ENCODE measurements at regions not wholly inside any gene's neighbourhood (a gene's known extent, or its start where the extent isn't known, plus 50 kb on each side); places are given as distances from the start of the nearest gene placed in this dataset.

DNA sequence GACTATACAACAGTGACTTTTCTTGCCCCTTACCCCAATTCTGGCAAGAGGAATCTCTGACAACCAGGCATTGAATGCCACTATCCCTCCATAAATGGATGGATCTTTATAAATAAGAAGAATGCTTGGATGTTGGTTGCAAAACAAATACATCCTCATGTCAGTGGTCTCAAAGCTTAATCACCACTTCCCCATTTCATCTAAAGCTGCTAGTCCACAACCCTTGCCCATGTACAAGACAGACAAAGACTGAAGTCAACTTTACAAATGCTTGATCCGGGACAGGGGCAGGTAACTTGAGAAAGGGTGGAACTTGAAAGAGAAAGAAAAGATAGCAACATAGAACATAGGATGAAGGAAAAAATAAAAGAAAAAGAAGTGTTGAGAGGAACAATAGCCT is 540.5 kb upstream of the NOX3 start:
- no peaks in the 10 kb centered on the region for H4K20me1 ChIP-seq (ENCODE audit: insufficient read depth, low read length)
- no peak overlapping the region for H2AK9ac ChIP-seq (replicated peaks; ENCODE audit: low read depth, low read length, poor library complexity)
- in situ Hi-C loops (cut with MboI; ENCODE audit: low sequenced_read_pairs) (no loop called here), dilution Hi-C loops (cut with HindIII; ENCODE audit: low sequenced_read_pairs, unreplicated experiment) (no loop called here), intact Hi-C loops (cut with micrococcal nuclease) (no loop called here)
- no peak overlapping the region for H4K8ac ChIP-seq (ENCODE audit: low read depth in 2 of 2, low read length in 2 of 2)
- no peak overlapping the region for H3K4me2 ChIP-seq (ENCODE audit: low read depth, low read length)
- H4K5ac ChIP-seq (ENCODE audit: low read depth, low read length): no peak overlapping the region
- H3K23ac ChIP-seq (ENCODE audit: low read depth, low read length): no peak overlapping the region
- no peak overlapping the region for H2BK120ac ChIP-seq (ENCODE audit: low read depth, low read length)
- TF ChIP-seq MAFK (IDR thresholded peaks at IDR 0.05; ENCODE audit: low read depth, low read length) (no peak), CEBPB (IDR thresholded peaks at IDR 0.05; ENCODE audit: low read depth, low read length) (no peak), POLR2A (IDR thresholded peaks at IDR 0.05; ENCODE audit: low read depth, low read length) (no peak)
- TF ChIP-seq, protein P1, sequence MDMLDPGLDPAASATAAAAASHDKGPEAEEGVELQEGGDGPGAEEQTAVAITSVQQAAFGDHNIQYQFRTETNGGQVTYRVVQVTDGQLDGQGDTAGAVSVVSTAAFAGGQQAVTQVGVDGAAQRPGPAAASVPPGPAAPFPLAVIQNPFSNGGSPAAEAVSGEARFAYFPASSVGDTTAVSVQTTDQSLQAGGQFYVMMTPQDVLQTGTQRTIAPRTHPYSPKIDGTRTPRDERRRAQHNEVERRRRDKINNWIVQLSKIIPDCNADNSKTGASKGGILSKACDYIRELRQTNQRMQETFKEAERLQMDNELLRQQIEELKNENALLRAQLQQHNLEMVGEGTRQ (IDR thresholded peaks at IDR 0.05; ENCODE audit: low read depth, low read length): no peak
- no peaks in the 10 kb centered on the region for H3K27me3 ChIP-seq (ENCODE audit: control insufficient read depth, insufficient read depth, low read length)
- H3K79me1 ChIP-seq (ENCODE audit: low read depth in 1 of 2, low read length in 2 of 2): no peaks in the 10 kb centered on the region
- H3K9ac ChIP-seq (ENCODE audit: low read depth, low read length): no peak overlapping the region
- no peaks in the 10 kb centered on the region for H3K36me3 ChIP-seq (ENCODE audit: control insufficient read depth, insufficient read depth, low read length)
- H3K9me3 ChIP-seq (ENCODE audit: control insufficient read depth, insufficient read depth, low read length): no peaks in the 10 kb centered on the region
- H3K4ac ChIP-seq (ENCODE audit: low read depth, low read length): no peak overlapping the region
- ATAC-seq (ENCODE audit: low read depth) (no peak), DNase-seq (no peak)
- no peak overlapping the region for H2BK5ac ChIP-seq (ENCODE audit: low read depth, low read length, poor library complexity, severe bottlenecking)
- no peak overlapping the region for H3K4me3 ChIP-seq (ENCODE audit: insufficient read depth, low read depth, low read length)
- no peak overlapping the region for H3K14ac ChIP-seq (replicated peaks; ENCODE audit: low read depth, low read length)
- no peak overlapping the region for H3K27ac ChIP-seq (ENCODE audit: insufficient read depth, low read length)
- H3K9me1 ChIP-seq (ENCODE audit: insufficient read depth, low read length): no peaks in the 10 kb centered on the region
- no peak overlapping the region for H2AFZ ChIP-seq (replicated peaks; ENCODE audit: low read length, poor library complexity)
- H3K4me1 ChIP-seq (ENCODE audit: control insufficient read depth, insufficient read depth, low read length): no peaks in the 10 kb centered on the region
- POLR2A ChIA-PET (ENCODE audit: unreplicated experiment): no interaction called here
- no peak overlapping the region for H2BK15ac ChIP-seq (ENCODE audit: low read depth, low read length)
- no peak overlapping the region for H4K91ac ChIP-seq (ENCODE audit: insufficient read depth, low read depth, low read length)
- H3K18ac ChIP-seq (ENCODE audit: low read depth, low read length): no peak overlapping the region
- CTCF ChIA-PET: interaction anchor here (0.7 kb wide), 1 partner anchor 11 kb away, joined by 3 read pairs; no protein-coding TSS in a partner anchor
- no CpG with 5 or more reads among the region's 1 CpG for WGBS, 2 experiments (ENCODE audit: extremely low coverage in 2 of 2, insufficient read length in 1 of 2)
- no peak overlapping the region for H2BK20ac ChIP-seq (ENCODE audit: low read depth, low read length)
- no peak overlapping the region for H2AK5ac ChIP-seq (ENCODE audit: low read depth, low read length)
- H3K56ac ChIP-seq (ENCODE audit: extremely low read depth, insufficient read depth, low read length): no peak overlapping the region
- BruUV-seq (replicated peaks): no TSS peak
